GM23248 (cell line): ENCODE measurements at regions not wholly inside any gene's neighbourhood (a gene's known extent, or its start where the extent isn't known, plus 50 kb on each side); places are given as distances from the start of the nearest gene placed in this dataset.

ENCODE experiments used
- EZH2 ChIP-seq: fragments of 200-600 bp; sonication (generic); IDR thresholded peaks from 2 replicates; pipeline ENCODE4 v1.6.1; 2018; ENCODE audit warnings: antibody characterized with exemption, mild to moderate bottlenecking; ENCODE audit not compliant: insufficient read depth, poor library complexity, severe bottlenecking
- EZH2phosphoT487 ChIP-seq: fragments of 200-600 bp; sonication (generic); IDR thresholded peaks from 2 replicates; pipeline ENCODE4 v1.6.1; 2018; ENCODE audit warnings: antibody characterized with exemption, moderate library complexity, mild to moderate bottlenecking, low read depth; ENCODE audit not compliant: insufficient read depth

GRCh38 chr3:178186666-178187065, 349.6 kb upstream of the KCNMB2 start:
- TF ChIP-seq EZH2 (no peak), EZH2phosphoT487 (no peak)
